ENCODE measurements at regions not wholly inside any gene's neighbourhood (a gene's known extent, or its start where the extent isn't known, plus 50 kb on each side); places are given as distances from the start of the nearest gene placed in this dataset.

GRCh38 chr1:22281521-22282363 is 138.8 kb upstream of the WNT4 start:
- TF ChIP-seq POLR2A (IDR thresholded peaks at IDR 0.05): no peak
- no peak for TF ChIP-seq CTCF (IDR thresholded peaks at IDR 0.05)
- no peak for TF ChIP-seq EP300 (IDR thresholded peaks at IDR 0.05; ENCODE audit: low read depth)
- no peak for TF ChIP-seq POLR2AphosphoS5 (IDR thresholded peaks at IDR 0.05)
